ENCODE measurements at regions not wholly inside any gene's neighbourhood (a gene's known extent, or its start where the extent isn't known, plus 50 kb on each side); places are given as distances from the start of the nearest gene placed in this dataset.
A peak's percentile ranks its signal among the peaks of the same experiment; 100 is the strongest.

DNA sequence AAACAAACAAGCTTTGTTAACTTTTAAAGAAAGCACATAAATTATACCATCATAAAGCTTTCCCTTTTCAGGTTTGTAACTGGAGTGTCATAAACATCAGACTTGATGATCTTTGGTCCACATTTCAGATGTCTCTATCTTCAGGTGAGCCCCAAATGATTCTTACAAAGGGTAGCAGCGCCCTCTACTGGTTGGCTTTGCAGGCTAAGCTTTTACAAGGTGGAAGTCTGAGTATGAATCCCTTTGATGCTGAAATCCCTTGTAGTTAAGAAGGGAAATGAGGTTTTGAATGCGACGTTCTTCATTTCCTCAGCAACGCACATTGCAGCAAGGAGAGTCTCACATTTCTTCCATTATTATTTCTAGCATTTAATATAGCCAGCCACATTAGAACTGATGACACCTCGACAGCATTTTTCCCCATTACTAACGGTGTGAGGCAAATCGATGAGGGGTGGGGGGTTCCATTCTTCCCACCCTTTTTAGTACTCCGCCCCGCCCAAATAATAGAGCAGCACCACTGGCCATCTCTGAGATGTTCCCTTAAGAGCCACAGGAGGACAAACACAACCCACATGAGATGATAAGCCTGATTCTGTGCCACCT, 126.3 kb upstream of the NT5E start:
- TF ChIP-seq RXRA (IDR thresholded peaks at IDR 0.05) (peak; percentile 9 to 15), RAD21 (IDR thresholded peaks at IDR 0.05) (peak; percentile 87 to 93)
- TF ChIP-seq, protein P1, sequence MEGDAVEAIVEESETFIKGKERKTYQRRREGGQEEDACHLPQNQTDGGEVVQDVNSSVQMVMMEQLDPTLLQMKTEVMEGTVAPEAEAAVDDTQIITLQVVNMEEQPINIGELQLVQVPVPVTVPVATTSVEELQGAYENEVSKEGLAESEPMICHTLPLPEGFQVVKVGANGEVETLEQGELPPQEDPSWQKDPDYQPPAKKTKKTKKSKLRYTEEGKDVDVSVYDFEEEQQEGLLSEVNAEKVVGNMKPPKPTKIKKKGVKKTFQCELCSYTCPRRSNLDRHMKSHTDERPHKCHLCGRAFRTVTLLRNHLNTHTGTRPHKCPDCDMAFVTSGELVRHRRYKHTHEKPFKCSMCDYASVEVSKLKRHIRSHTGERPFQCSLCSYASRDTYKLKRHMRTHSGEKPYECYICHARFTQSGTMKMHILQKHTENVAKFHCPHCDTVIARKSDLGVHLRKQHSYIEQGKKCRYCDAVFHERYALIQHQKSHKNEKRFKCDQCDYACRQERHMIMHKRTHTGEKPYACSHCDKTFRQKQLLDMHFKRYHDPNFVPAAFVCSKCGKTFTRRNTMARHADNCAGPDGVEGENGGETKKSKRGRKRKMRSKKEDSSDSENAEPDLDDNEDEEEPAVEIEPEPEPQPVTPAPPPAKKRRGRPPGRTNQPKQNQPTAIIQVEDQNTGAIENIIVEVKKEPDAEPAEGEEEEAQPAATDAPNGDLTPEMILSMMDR (IDR thresholded peaks at IDR 0.05; ENCODE audit: low read depth, low read length, missing input control) = peak; percentile 73
- TF ChIP-seq, protein P2, sequence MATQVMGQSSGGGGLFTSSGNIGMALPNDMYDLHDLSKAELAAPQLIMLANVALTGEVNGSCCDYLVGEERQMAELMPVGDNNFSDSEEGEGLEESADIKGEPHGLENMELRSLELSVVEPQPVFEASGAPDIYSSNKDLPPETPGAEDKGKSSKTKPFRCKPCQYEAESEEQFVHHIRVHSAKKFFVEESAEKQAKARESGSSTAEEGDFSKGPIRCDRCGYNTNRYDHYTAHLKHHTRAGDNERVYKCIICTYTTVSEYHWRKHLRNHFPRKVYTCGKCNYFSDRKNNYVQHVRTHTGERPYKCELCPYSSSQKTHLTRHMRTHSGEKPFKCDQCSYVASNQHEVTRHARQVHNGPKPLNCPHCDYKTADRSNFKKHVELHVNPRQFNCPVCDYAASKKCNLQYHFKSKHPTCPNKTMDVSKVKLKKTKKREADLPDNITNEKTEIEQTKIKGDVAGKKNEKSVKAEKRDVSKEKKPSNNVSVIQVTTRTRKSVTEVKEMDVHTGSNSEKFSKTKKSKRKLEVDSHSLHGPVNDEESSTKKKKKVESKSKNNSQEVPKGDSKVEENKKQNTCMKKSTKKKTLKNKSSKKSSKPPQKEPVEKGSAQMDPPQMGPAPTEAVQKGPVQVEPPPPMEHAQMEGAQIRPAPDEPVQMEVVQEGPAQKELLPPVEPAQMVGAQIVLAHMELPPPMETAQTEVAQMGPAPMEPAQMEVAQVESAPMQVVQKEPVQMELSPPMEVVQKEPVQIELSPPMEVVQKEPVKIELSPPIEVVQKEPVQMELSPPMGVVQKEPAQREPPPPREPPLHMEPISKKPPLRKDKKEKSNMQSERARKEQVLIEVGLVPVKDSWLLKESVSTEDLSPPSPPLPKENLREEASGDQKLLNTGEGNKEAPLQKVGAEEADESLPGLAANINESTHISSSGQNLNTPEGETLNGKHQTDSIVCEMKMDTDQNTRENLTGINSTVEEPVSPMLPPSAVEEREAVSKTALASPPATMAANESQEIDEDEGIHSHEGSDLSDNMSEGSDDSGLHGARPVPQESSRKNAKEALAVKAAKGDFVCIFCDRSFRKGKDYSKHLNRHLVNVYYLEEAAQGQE (IDR thresholded peaks at IDR 0.05) = no peak

DNA sequence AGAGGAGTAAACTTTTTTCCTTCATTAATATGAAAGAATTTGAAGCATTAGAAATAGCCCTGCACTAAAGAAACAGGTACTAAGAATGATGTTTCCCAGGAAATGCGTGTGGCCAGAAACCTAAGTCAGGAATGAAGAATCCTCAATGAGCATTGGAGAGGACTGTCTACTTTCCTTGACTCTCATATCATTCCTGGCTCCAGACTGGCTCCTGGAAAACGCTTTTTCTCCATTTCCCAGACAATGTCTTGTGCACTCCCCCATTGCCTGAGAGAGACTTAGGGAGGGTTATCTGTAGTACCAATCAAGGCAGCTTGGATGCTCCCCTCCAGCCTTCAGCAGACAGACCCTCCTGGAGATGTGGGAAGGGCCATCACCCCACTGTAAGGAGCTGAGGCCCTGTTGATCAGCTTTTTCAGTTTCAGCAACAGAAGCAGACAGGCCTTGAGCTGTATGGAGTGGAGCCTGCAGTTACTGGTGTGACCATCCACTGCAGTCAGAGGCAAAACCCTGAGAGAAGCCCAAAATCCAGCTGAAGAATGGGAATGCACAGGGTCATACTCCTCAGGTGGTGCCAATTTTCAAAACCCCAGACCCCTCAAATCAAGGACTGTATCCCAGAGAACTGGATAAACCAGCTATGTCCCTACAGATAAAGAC, 127.3 kb upstream of the NT5E start:
- DNase-seq (ENCODE audit: low spot score) = no peak
- WGBS = 38% methylated on average over 2 of the region's 2 CpGs
- Histone ChIP-seq H3K27me3 (ENCODE audit: control insufficient read depth in 4 of 4, insufficient read depth in 4 of 4, low read length in 3 of 4) (no peaks in the 10 kb centered on the region), H3K36me3 (ENCODE audit: control insufficient read depth in 4 of 4, insufficient read depth in 3 of 4, low read depth in 1 of 4, low read length in 3 of 4) (no peaks in the 10 kb centered on the region), H3K9me3 (ENCODE audit: control insufficient read depth in 4 of 4, low read length in 3 of 4) (peaks cover 0 to 2% (median 0%) of the 10 kb centered on the region in 4 donors), H3K4me1 (ENCODE audit: control insufficient read depth in 4 of 4, insufficient read depth in 4 of 4, low read length in 3 of 4) (no peaks in the 10 kb centered on the region), H3K9ac (ENCODE audit: low read depth in 1 of 2, low read length in 2 of 2) (no peak overlapping the region), H3K27ac (ENCODE audit: low read depth in 1 of 2, low read length in 2 of 2) (no peak overlapping the region), H3K4me3 (ENCODE audit: low read depth in 1 of 3, low read length in 3 of 3) (no peak overlapping the region)
- no peak for TF ChIP-seq FOXA1 (IDR thresholded peaks at IDR 0.05)
- TF ChIP-seq, protein P3, sequence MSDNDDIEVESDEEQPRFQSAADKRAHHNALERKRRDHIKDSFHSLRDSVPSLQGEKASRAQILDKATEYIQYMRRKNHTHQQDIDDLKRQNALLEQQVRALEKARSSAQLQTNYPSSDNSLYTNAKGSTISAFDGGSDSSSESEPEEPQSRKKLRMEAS (IDR thresholded peaks at IDR 0.05) = no peak
- no peak for TF ChIP-seq JUND (IDR thresholded peaks at IDR 0.05)
- no peak for TF ChIP-seq TAF1 (conservative IDR thresholded peaks at IDR 0.05)
- no peak for TF ChIP-seq HNF4A (conservative IDR thresholded peaks at IDR 0.05)
- TF ChIP-seq YY1 (IDR thresholded peaks at IDR 0.05) = no peak

More for the DNA sequence above, 126.3 kb upstream of the NT5E start:
- peak; percentile 78 for DNase-seq (ENCODE audit: low spot score)
- no peak overlapping the region for H3K9ac ChIP-seq (ENCODE audit: low read depth in 1 of 2, low read length in 2 of 2)
- no peaks in the 10 kb centered on the region for H3K4me1 ChIP-seq (ENCODE audit: control insufficient read depth in 4 of 4, insufficient read depth in 4 of 4, low read length in 3 of 4)
- no peaks in the 10 kb centered on the region for H3K27me3 ChIP-seq (ENCODE audit: control insufficient read depth in 4 of 4, insufficient read depth in 4 of 4, low read length in 3 of 4)
- WGBS = 30% methylated on average over 9 of the region's 9 CpGs
- no peaks in the 10 kb centered on the region for H3K9me3 ChIP-seq (ENCODE audit: control insufficient read depth in 4 of 4, low read length in 3 of 4)
- H3K4me3 ChIP-seq (ENCODE audit: low read depth in 1 of 3, low read length in 3 of 3) = no peak overlapping the region
- H3K36me3 ChIP-seq (ENCODE audit: control insufficient read depth in 4 of 4, insufficient read depth in 3 of 4, low read depth in 1 of 4, low read length in 3 of 4) = no peaks in the 10 kb centered on the region
- H3K27ac ChIP-seq (ENCODE audit: low read depth in 1 of 2, low read length in 2 of 2) = no peak overlapping the region

DNA sequence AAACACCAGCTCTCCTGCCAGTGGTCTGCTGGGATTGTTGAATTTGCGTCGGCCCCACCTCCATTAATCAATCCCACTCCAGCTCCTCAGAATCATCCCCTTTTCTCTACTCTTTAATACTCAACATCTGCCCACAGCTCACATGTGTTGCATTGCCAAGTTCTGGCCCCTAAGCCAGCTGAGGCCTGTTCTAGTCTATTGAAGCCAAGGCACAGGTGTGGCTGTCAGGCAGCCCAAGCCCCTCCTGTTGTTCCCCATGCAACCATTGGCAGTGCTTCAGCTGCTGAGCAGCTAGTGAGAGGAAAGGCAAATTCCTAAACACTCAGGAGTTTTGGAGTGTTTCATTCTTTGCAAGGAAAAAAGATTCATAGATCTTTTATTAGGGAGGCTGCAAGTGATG, 128.0 kb upstream of the NT5E start:
- no peak for DNase-seq (ENCODE audit: low spot score)
- H3K27ac ChIP-seq (ENCODE audit: low read depth in 1 of 2, low read length in 2 of 2) = no peak overlapping the region
- no peak overlapping the region for H3K4me3 ChIP-seq (ENCODE audit: low read depth in 1 of 3, low read length in 3 of 3)
- 86% methylated on average over 2 of the region's 2 CpGs for WGBS
- no peaks in the 10 kb centered on the region for H3K4me1 ChIP-seq (ENCODE audit: control insufficient read depth in 4 of 4, insufficient read depth in 4 of 4, low read length in 3 of 4)
- H3K27me3 ChIP-seq (ENCODE audit: control insufficient read depth in 4 of 4, insufficient read depth in 4 of 4, low read length in 3 of 4) = no peaks in the 10 kb centered on the region
- H3K9me3 ChIP-seq (ENCODE audit: control insufficient read depth in 4 of 4, low read length in 3 of 4) = peaks cover 0 to 2% (median 0%) of the 10 kb centered on the region in 4 donors
- TF ChIP-seq FOXA1 (IDR thresholded peaks at IDR 0.05) (no peak), RAD21 (IDR thresholded peaks at IDR 0.05) (no peak), FOXA2 (IDR thresholded peaks at IDR 0.05) (no peak), YY1 (IDR thresholded peaks at IDR 0.05) (no peak), HNF4A (conservative IDR thresholded peaks at IDR 0.05) (no peak), HNF4G (IDR thresholded peaks at IDR 0.05) (no peak), NR2F2 (IDR thresholded peaks at IDR 0.05) (no peak)
- TF ChIP-seq, protein P2 (IDR thresholded peaks at IDR 0.05) = no peak
- TF ChIP-seq, protein P3 (IDR thresholded peaks at IDR 0.05) = no peak
- no peaks in the 10 kb centered on the region for H3K36me3 ChIP-seq (ENCODE audit: control insufficient read depth in 4 of 4, insufficient read depth in 3 of 4, low read depth in 1 of 4, low read length in 3 of 4)
- no peak overlapping the region for H3K9ac ChIP-seq (ENCODE audit: low read depth in 1 of 2, low read length in 2 of 2)
